Left cardiac atrium (tissue), 4 donors: ENCODE measurements at regions not wholly inside any gene's neighbourhood (a gene's known extent, or its start where the extent isn't known, plus 50 kb on each side); places are given as distances from the start of the nearest gene placed in this dataset.
A peak's percentile ranks its signal among the peaks of the same experiment; 100 is the strongest.

Source experiments
- ATAC-seq, 2 donors: fragments of 200-7000 bp; cut with Tn5 transposase; one replicate each; pipeline ENCODE4 v1.9.1; 2020; ENCODE audit warnings: mild to moderate bottlenecking in 2 of 2, moderate library complexity in 2 of 2
- DNase-seq: peaks from one replicate; pipeline ENCODE4 v3.0.0-alpha.2; 2020
- intact Hi-C, 2 donors: fragments of 100-400 bp; cut with DNase I; formaldehyde crosslinking; loops; one replicate each; pipeline versions ENCODE4 v1.14.1 to v1.15.1; 2022 to 2023
- donor health status: DM: no; HTN: yes; CAD: no.
- donor health status: DM: no; HTN: yes; CAD: no; lungs with severe emphysema.
- donor health status: DM: yes; HTN: yes; CAD: no.
- donor health status: Dilated cardiomyopathy.

- ATAC-seq: peak in 1 of 2 donors; percentile 23
- intact Hi-C loops: no loop called here
- no peak for DNase-seq
Measured at GRCh38 chr6:119627908-119628669, 278.5 kb upstream of the MAN1A1 start.

- DNase-seq (no peak), ATAC-seq (no peak)
- intact Hi-C loops: no loop called here
Measured at GRCh38 chr6:119626884-119627619, 277.5 kb upstream of the MAN1A1 start.

DNA sequence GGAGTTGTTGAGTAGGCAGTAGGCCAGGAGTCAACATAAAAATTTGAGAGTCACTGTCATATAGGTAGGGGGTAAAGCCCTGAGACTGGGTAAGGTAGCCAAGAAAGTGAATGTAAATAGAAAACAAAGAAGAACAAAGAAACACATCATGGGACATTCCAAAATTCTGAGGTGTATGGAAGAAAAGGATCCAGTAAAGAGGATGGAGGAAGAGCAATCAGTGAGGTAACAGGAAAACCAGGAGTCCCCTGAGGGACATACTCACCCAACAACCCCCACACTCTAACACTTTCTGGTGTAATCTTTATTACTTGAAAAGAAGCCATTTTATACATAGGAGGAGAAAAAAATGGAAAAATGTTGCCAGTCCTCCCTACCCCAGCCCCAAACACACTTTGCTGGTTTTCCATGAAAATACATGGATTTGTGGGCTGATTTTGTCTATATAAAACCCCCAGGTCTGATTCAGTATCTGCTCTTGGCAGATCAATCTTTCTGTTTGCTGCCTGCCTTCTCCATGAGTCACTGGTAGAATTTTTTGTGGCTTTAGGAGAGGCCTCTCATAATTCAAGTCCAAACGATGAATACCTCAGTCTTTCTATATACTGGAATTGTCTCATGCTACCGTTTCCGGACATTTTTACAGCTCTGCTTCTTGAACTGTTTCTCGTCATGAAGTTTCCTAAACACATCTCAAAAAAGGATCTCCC is 271.4 kb upstream of the MAN1A1 start:
- ATAC-seq: no peak
- intact Hi-C loops: no loop called here
- no peak for DNase-seq

GRCh38 chr6:119614138-119614537 is 264.6 kb upstream of the MAN1A1 start:
- no peak for DNase-seq
- intact Hi-C loops: no loop called here
- ATAC-seq: no peak

DNA sequence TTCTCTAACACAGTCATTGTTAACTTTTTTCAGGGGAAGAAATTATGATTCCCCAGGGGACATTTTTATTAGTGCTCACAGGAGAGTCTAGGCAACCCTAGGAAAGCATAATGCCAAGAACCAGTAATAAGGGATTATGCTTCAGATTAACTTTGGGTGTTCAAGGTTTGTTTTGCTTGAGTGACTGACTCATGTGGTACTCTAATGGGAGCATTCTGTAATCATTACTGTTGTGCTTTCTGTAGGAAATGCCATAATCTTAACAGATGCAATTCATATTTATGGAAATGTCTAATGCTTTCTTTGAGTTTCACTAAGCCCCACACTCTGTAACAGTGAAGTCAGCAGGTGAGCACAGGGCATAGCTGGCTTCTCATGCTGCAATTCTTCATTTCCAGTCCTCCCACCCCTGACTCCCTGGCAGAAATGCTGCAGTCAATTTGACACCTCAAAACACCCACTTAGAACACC is 263.4 kb upstream of the MAN1A1 start:
- DNase-seq (no peak), ATAC-seq (no peak)
- intact Hi-C loops: no loop called here

DNA sequence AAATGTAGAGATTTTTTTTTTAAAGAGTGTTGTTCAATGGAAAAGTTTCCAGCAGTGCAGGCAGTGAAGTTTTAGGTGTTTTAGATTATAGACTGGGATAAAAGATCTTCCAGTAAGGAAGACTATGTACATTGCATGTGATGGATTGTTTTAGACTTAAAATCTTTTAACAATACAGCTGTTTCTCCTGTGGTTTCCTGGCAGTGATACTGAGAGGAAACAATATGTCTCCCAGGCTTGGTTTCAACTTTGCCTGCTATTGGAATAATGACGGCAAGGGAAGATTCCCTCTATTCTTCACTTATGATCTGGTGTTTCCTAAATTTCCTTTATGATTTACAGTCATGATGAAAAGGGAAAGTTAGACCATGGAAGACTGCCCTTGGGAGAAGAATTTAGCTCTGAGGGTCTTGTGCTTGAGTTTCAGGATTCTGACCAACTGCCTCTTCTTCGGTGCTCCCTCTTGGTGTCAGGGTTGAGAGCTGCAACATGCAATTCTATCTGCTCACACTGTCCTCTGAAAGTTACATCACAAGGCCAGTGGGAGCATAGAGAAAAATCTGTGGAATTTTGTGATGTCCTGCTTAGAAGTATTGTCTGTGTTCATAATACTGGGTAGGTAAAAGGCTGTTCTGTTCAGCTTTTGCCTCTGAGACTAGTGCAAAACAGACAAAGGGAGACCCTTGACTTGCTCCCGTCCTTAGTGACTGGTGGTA is 262.8 kb upstream of the MAN1A1 start:
- intact Hi-C loops: no loop called here
- no peak for ATAC-seq

DNA sequence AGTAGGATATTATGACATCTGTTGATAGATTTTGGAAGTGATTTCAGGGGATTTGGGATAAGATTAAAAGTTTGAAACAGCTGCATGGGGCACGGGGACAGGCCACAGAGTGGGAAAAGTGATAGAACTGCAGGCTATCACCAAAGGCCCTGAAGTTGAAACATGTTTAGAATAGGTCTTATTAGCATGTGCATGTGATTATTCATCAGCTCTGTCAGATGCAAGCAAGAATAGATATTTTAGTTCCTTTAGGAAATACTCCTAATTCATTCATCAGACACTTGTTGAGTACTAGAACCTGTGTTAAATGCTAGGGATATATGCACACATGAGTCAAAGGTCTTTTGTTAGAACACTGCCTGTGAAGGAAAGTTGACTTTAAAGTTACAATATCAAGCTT is 261.2 kb upstream of the MAN1A1 start:
- ATAC-seq (no peak), DNase-seq (no peak)
- intact Hi-C loops: no loop called here

More for the DNA sequence above, 262.8 kb upstream of the MAN1A1 start:
- DNase-seq: no peak

GRCh38 chr6:119610265-119610664 is 260.7 kb upstream of the MAN1A1 start:
- no peak for DNase-seq
- intact Hi-C loops: no loop called here
- no peak for ATAC-seq

DNA sequence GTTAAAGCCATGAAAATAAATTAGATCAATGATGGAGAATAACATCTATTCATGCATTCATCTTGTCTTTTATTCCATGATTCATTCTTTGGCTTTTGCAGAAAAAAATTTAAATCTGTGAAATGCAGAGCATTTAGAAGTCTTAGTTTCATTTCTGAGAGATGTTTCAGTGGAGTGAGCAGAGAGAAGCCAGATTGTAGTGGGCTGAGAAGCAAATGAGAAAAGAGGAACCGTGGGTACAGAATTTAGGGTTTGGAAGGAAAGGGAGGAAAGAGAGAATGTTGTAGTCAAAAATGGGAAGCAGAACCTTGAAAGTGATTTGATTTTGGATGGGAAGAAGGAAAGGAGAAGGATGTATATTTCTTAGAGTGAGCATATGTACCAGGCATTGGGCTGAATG is 260.3 kb upstream of the MAN1A1 start:
- intact Hi-C loops: no loop called here
- ATAC-seq (no peak), DNase-seq (no peak)

- no peak for DNase-seq
- ATAC-seq: no peak
- intact Hi-C loops: no loop called here
Measured at GRCh38 chr6:119608994-119609393, 259.4 kb upstream of the MAN1A1 start.

DNA sequence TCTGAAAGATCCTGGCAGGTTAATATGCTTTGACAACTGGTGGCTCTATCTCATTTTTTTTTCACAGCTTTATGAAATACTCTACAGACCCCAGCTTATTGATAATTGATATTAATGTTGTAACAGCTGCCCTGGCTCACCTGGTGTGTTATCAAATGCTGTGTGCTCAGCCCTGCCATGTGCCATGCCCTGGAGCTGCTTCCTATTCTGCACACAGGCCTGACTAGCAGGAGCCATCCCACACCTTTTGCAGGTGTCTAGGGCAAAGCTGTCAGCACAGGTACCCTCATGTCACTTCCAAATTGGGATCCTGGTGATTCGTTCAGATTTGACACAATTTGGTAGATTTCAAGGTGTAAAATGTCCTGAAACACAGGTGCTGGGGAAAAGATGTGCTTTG is 254.6 kb upstream of the MAN1A1 start:
- intact Hi-C loops: no loop called here
- ATAC-seq (no peak), DNase-seq (no peak)

- intact Hi-C loops: no loop called here
- no peak for ATAC-seq
- DNase-seq: no peak
Measured at GRCh38 chr6:119603501-119603900, 253.9 kb upstream of the MAN1A1 start.

DNA sequence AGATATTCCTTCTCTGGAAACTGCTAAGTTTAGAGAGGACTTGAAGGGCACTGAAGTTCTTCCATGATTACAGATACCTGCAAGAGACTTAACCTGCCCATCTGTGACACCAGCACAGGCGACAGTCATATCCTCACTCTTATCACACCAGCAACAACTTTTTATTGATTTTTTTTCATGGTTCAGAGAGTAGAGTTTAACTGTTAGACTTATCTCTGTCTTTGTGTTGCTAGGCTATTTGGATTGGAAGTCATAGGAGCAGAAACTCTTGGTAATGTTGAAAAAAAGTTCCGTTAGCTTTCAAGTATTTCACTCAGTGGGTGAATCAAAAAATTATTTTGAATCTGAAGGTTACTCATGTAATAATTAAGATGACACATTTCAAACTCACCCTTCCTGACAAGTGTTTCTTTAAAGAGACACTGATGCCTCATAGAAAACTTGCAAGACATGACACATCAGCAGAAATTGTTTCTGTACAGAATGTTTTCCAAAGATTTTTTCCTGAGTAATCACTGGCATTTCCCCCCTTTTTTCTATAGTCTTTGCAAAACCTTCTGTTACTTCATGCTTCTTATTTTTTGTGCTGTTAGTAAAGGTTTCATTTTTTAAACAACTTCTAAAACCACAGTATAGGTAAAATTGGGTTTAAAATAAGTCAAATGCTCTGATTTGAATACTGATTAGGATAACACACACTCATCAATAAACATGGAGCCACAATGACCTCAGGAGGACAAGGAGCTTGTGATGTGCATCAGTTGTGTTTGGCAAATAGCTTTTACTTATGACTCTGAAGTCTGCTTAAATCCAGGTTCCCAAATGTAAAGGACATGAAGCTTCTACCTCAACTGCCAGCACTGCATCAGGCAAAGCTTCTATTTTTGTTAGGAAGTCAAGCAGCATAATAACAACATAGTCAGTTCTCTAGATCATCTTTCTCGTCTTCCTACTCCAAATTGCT is 252.9 kb upstream of the MAN1A1 start:
- no peak for ATAC-seq
- intact Hi-C loops: no loop called here
- no peak for DNase-seq

DNA sequence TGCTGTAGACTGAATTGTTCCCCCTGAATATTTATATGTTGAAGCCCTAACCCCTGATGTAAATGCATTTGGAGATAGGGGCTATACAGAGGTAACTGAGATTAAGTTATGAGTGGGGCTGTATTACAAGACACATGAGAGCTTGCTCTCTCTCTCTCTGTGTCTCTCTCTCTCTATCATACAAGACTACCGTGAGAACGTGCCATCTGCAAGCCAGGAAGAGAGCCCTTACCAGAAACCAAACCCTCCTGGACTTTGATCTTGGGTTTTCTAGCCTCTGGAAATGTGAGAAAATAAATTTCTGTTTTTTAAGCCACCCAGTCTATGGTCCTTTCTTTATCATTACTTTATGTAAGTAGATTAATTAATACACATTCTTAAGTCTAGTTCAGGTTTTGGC is 249.3 kb upstream of the MAN1A1 start:
- DNase-seq (no peak), ATAC-seq (no peak)
- intact Hi-C loops: no loop called here

- DNase-seq: no peak
- intact Hi-C loops: no loop called here
- no peak for ATAC-seq
Measured at GRCh38 chr6:119594907-119595306, 245.3 kb upstream of the MAN1A1 start.

GRCh38 chr6:119591235-119591634 is 241.7 kb upstream of the MAN1A1 start:
- intact Hi-C loops: no loop called here
- ATAC-seq: no peak
- no peak for DNase-seq

GRCh38 chr6:119590066-119590465 is 240.5 kb upstream of the MAN1A1 start:
- DNase-seq (no peak), ATAC-seq (no peak)
- intact Hi-C loops: no loop called here

- no peak for DNase-seq
- ATAC-seq: no peak
- intact Hi-C loops: no loop called here
Measured at GRCh38 chr6:119587537-119587936, 238.0 kb upstream of the MAN1A1 start.
